Stimulated activated CD4-positive, alpha-beta T cell treated with anti-CD3 and anti-CD28 coated beads, Interleukin-1b, Interleukin-23, amount 100 ng/mL, for 24 hours (primary cell): ENCODE measurements at regions not wholly inside any gene's neighbourhood (a gene's known extent, or its start where the extent isn't known, plus 50 kb on each side); places are given as distances from the start of the nearest gene placed in this dataset.
"Not testable (repeated sequence)": the region's sequence is repeated elsewhere in the genome, so short reads cannot be mapped to it uniquely, and the experiment has no call there.

Source experiments
- DNase-seq, 4 experiments: peaks; one replicate each; pipeline ENCODE4 v3.0.0-alpha.2; 2020; ENCODE audit warnings: low read depth in 4 of 4, low spot score in 1 of 4

DNA sequence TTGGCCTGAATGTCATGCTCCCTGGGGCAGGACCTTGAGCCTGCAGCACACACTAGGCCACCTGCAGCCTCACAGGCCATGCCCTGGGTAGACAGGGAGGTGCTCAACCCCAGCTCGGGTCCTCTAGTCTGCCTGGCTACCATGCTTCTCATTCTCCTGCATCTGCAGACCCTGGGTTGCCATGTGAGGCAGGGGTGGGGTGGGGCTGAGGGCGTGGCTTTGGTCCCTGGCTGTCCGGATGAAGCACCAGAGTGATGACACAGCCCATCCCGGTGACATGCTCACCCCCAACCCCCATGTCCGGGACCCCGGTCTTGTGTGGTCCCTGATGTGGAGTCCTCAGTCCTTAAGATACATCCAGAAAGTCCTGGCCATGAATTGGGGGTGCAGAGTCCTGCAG, 521.8 kb downstream of the GOLGA6L6 start:
- DNase-seq = not testable (repeated sequence)

GRCh38 chr15:20017581-20017980, 524.0 kb downstream of the GOLGA6L6 start:
- DNase-seq = not testable (repeated sequence)

DNA sequence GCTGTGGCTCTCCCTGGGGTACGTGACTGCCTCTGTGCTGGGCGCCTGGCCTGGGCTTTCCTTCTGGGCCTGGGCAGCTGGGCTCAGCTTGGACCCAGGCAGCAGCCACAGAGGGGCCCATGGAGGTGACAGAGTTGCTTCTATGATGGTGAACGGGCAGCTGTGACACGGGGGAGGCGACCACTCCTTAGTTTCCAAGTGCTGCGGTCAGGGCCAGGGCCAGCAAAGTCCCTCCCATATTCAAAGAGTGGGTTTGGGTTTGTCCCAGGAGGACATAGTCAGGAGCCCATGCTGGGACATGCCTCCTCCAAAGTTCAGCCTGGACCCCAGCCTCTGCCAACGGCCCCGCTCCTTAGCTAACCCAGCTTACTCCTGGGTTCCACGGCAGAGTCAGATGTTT, 524.7 kb downstream of the GOLGA6L6 start:
- not testable (repeated sequence) for DNase-seq

GRCh38 chr15:20012837-20013236, 528.8 kb downstream of the GOLGA6L6 start:
- not testable (repeated sequence) for DNase-seq

GRCh38 chr15:20010759-20011158, 530.8 kb downstream of the GOLGA6L6 start:
- DNase-seq = not testable (repeated sequence)

DNA sequence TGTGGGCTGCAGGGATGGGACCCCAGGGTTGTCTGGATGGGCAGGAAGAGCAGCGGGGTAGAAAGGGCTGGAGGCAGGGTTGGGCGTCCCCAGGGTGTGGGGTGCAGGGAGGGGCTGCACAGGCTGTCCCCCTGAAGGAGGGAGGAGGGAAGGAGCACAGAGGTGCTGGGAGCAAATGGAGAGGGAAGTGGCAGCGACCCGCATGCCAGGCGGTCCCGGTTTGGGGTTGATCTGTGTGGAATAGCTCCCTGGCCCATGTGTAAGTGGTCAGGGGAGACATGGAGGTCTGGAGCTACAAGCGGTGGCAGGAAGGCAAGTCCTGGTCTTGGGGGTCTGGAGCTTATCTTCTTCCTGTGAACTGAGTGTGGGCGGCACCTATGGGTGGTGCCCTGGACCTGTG, 532.0 kb downstream of the GOLGA6L6 start:
- not testable (repeated sequence) for DNase-seq

GRCh38 chr15:20007338-20007737, 534.3 kb downstream of the GOLGA6L6 start:
- DNase-seq = not testable (repeated sequence)

DNA sequence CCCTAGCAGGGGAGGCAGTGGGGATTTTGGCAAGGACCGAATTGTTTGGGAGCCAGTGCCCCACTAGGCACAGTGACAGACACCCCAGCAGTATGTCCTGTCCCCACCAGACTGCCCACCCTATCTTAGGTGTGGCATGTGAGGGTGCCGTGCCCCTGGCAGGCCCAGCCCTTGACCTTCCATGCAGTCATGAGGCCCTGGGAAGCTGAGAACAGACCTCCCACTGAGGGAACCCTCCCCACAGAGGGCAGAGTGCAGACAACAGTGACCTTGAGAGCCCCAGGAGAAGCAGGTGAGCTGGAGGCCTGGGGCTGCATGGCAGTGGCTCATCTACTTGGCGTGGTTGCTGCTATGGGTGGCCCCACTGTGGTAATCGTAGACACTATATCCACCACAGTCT, 538.1 kb downstream of the GOLGA6L6 start:
- DNase-seq = not testable (repeated sequence)

GRCh38 chr15:20002560-20002959, 539.0 kb downstream of the GOLGA6L6 start:
- not testable (repeated sequence) for DNase-seq

DNA sequence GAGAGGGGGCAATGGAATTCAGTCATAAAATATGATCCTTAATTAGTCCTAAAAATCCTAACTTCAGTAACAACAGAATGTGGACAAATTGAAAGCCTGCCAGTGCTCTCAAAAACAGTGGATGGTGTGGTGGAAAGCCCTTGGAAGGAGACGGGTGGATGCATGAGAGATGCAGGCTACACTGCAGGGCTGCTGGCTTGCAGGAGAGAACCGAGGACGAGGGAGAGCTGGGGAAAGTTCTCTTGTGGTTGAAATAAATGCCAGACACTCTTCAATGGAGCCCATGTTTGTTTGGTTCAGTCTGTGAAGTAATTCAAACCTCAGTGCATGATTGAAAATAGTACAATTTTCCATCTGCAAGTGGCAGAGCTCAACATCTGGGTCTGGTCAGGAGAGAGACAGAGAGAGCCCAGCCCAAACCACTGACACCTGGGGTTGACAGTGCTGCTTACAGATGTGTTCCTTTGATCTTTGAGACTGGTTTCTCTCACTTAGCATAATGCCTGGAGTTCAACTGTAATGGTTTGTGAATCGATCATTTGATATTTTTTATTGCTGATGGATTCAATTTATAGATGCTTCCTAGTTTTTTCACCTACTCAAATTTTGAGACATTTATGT, 544.9 kb downstream of the GOLGA6L6 start:
- not testable (repeated sequence) for DNase-seq

DNA sequence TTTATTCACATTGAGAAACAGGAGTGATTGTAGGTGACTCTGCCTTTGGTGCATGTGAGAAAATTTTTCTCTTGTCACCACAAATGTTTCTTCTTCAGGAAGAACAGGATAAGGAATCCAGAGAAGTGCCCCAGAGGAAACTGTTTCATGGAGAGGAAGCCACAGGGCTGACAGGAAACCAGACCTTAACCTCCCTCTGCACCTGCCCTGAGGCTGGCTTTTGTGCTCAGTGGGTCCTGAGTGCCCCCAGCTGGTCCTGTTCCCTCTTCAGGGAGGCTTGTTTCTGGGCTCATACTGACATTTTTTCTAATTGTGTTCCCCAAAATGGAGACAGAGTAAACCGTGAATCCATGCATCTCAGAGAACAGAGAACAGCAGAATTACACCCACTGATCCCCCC, 546.3 kb downstream of the GOLGA6L6 start:
- not testable (repeated sequence) for DNase-seq

DNA sequence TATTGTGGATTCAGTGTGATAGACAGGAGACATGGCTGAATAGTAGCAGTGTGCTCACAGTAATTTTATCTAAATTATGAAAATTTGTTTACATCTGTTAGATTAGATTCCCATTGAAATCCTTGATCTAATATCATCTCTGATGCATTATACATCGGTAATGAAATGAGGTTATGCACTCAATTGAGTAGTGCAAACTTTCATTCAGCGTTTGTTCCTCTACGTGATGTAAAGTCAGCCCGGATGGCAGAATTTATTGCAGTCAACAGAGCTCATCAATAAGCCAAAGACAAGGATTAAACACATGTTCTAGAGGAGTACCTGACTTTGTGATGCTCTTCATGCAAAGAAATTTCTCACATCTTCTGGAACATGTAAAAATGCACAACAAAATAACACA, 549.2 kb downstream of the GOLGA6L6 start:
- no peak for DNase-seq

DNA sequence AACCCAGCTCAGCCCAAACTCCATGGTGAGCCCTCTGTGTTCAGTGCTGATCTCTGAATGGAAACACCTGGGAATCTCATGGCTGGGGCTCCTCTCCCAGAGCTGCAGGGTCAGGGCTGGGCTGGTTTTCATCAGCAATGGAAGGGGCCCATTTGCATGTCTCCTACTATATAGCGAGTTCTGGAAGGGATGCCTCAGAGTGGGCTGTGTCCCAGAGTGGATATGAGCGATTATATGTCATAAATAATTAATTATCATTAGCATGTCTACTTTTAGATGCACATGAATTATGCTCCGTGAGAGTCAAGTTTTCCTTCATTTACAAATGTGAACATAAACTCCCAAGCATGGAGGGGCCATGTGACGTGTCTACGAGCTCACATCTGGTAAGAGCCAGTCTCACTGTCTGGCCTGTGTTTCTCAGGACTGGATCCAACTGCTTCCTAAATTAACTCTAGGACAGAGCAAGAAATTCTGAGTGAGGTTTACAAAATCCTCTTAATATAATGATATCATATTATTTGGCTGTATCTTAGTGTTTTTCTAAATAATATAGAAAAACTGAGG, 553.4 kb downstream of the GOLGA6L6 start:
- no peak for DNase-seq

- DNase-seq = no peak
Measured at GRCh38 chr15:19987389-19988048, 554.1 kb downstream of the GOLGA6L6 start.

- no peak for DNase-seq
Measured at GRCh38 chr15:19984101-19984500, 557.5 kb downstream of the GOLGA6L6 start.

DNA sequence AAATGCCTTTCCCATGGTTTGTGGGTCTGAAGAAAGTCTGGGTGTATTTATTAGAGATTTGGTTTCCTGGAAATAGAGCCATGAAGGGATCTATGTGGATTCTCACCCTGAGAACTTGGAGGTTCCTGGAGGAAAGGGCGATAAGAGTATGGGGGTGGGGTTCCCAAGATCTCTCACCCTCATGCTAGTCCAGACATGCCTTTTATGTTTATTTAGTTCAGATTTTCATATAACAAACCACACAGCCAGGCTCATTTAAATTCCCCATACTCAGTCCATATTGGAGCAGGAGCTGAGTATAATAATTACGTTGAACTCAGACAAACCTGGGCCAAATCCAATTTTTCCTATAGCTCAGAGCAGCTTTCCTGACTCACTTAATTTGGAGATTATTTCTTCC, 566.6 kb downstream of the GOLGA6L6 start:
- DNase-seq = no peak

- no peak for DNase-seq
Measured at GRCh38 chr15:19973718-19974117, 567.9 kb downstream of the GOLGA6L6 start.

DNA sequence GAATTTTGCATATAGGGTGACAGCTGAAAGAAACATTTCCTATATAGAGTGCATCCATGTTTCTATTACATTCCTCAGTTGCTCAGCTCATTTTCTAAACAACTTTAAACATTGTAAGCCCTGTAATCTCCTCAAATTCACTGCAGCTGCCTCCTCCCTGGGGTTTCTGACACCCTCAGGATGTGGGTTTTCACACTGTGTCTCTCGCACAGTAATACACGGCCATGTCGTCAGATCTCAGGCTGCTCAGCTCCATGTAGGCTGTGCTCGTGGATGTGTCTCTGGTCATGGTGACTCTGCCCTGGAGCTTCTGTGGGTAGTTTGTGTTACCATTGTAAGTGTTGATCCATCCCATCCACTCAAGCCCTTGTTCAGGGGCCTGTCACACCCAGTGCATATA, 569.0 kb downstream of the GOLGA6L6 start:
- not testable (repeated sequence) for DNase-seq

DNA sequence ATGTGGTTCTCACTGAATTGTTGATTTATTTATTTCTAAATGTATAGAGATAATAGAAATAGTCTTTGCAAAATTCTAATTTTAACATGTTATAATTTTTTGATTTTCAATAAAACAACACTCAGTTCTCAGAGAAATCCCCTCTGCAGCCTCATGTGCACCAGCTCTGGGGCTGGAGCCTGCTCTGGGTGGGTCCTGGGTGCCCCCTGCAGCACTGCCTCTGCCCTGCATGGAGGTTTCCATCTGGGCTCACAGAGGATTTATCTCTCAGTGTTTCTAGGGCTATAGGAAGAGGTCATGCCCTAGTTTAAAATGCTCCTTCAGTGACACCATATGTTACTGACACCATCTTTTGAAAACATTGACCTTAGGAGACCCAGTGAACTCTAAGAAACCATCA, 576.0 kb downstream of the GOLGA6L6 start:
- not testable (repeated sequence) for DNase-seq

DNA sequence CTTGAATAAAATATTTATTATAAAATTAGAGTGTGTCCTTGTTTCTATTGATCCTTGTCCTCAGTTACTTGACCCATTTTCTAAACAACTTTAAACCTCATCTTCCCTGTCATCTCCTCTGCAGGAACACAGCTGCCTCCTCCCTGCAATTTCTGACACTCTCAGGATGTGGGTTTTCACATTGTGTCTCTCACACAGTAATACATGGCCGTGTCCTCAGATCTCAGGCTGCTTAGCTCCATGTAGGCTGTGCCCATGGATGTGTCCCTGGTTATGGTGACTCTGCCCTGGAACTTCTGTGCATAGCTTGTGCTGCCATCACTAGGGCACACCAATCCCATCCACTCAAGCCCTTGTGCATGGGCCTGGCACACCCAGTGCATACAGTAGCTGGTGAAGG, 577.1 kb downstream of the GOLGA6L6 start:
- DNase-seq = not testable (repeated sequence)

DNA sequence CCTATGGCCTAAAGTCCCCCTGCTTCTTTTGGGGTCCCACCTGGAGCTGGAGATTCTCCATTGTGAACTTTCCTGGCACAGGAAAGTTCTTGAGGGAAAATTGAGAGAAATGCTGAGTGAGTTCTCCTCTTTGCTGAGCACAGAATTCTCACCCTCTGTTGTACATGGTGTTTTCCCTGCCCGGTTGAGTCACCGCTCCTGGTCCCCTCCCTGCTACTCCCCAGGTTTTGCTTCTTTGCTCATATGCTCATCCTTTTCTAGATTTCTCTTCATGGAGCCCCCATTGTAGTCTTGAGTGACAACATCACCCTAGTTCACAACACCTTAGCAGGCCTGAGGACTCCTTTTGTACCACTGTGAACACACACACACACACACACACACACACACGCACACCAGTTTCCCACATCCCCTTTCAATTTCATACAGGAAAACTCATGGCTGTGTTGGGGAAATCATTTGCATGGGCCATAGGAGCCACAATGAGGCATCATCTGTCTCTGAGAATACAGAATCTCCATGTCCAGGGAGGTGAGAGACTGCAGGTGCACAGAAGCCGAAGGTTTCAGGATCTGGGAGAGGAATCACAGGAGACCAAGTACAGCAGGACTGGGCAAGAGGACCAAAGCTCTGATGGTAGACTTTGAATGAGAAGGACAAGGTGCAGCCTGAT, 585.3 kb downstream of the GOLGA6L6 start:
- no peak for DNase-seq
